ENCODE measurements at regions not wholly inside any gene's neighbourhood (a gene's known extent, or its start where the extent isn't known, plus 50 kb on each side); places are given as distances from the start of the nearest gene placed in this dataset.
A peak's percentile ranks its signal among the peaks of the same experiment; 100 is the strongest.
"Not testable (repeated sequence)": the region's sequence is repeated elsewhere in the genome, so short reads cannot be mapped to it uniquely, and the experiment has no call there.

DNA sequence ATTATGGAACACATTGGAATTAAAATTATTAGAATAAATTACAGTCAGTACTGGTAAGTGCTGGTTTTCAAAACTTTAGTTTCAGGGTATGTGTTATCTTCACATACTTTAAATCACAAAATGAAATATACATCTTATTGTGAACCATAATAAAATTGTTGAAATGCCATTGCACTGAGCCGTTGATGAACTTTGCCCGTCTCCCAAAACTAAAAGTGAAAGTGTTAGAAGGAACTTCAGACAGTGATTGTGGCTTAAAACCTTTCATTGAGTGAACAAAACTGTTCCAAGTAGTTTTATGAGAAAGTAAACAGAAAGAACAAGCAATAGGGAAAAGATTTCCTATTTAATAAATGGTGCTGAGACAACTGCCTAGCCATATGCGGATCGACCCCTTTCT lies 811.6 kb downstream of the PLCL1 start:
- Mint-ChIP-seq H3K36me3 (no peaks in the 10 kb centered on the region), H3K4me3 (peak overlapping the region; percentile 50), H3K9me3 (no peaks in the 10 kb centered on the region), H3K4me1 (peaks cover 1% of the 10 kb centered on the region), H3K27me3 (no peaks in the 10 kb centered on the region), H3K27ac (no peak overlapping the region)
- no peak for DNase-seq
- POLR2A ChIA-PET: no interaction called here
- ATAC-seq (ENCODE audit: low read depth): no peak

DNA sequence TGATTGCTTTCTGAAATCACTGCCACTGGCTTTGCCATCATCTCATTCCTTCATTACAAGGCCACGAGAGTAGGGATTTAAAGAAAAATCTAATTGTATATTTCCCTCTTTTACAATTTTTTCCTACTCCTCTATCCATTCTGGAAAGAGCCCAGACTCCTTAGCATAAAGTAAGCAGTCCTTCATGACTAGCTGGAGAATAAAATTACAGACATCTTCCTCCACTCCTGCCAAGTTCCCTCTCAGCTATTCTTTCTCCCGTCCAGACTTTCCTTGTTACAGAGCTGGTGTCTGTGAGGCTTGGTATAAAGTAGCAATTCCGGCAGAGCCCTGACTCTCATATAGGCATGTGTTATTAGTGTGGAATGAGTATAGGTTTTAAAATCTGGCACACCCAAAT lies 806.8 kb downstream of the PLCL1 start:
- no peaks in the 10 kb centered on the region for H3K36me3 Mint-ChIP-seq
- H3K4me1 Mint-ChIP-seq: no peaks in the 10 kb centered on the region
- no peak for DNase-seq
- H3K27ac Mint-ChIP-seq: no peak overlapping the region
- H3K27me3 Mint-ChIP-seq: no peaks in the 10 kb centered on the region
- no peaks in the 10 kb centered on the region for H3K9me3 Mint-ChIP-seq
- no peak for ATAC-seq (ENCODE audit: low read depth)
- POLR2A ChIA-PET: interaction anchor here (0.6 kb wide), 1 partner anchor 987 kb away, joined by 7 read pairs; no protein-coding TSS in a partner anchor
- no peak overlapping the region for H3K4me3 Mint-ChIP-seq

- Mint-ChIP-seq H3K4me3 (no peak overlapping the region), H3K27me3 (no peaks in the 10 kb centered on the region), H3K9me3 (no peaks in the 10 kb centered on the region), H3K36me3 (no peaks in the 10 kb centered on the region), H3K27ac (no peak overlapping the region), H3K4me1 (no peaks in the 10 kb centered on the region)
- POLR2A ChIA-PET: no interaction called here
- no peak for DNase-seq
- no peak for ATAC-seq (ENCODE audit: low read depth)
These were observed 800.2 kb downstream of the PLCL1 start for GRCh38 chr2:198604599-198604998.

DNA sequence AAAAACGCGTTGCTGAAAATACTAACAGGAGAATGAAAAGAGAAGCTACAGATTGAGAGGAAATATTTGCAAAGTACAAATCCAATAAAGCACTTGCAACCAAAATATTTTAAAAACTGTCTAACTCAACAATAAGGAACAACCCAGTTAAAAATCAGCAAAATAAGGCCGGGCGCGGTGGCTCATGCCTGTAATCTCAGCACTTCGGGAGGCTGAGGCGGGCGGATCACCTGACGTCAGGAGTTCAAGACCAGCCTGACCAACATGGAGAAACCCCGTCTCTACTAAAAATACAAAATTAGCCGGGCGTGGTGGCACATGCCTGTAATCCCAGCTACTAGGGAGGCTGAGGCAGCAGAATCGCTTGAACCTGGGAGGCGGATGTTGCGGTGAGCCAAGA lies 798.6 kb downstream of the PLCL1 start:
- POLR2A ChIA-PET; H3K27ac Mint-ChIP-seq; H3K36me3 Mint-ChIP-seq; H3K9me3 Mint-ChIP-seq; H3K27me3 Mint-ChIP-seq; ATAC-seq (ENCODE audit: low read depth); H3K4me3 Mint-ChIP-seq; DNase-seq; H3K4me1 Mint-ChIP-seq: not testable (repeated sequence)

DNA sequence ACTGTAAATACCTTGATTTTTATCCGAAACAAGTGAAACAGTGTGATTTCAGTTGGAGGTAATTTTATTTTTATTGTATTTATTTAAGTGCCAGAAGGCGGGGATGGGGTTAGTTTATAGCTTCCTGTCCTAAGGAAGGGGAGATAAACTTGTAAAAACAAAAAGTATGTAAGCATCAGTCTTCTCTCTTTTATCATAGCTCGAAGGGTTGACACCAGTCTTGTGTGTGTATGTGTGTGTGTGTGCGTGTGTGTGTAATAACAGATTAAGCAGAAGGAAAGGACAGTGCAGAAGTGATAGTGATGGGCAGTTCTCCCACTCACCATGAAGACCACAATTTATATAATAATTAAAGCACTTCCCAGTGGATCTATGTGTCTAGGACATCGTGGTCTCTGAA lies 793.3 kb downstream of the PLCL1 start:
- H3K9me3 Mint-ChIP-seq: no peaks in the 10 kb centered on the region
- H3K27me3 Mint-ChIP-seq: no peaks in the 10 kb centered on the region
- H3K27ac Mint-ChIP-seq: no peak overlapping the region
- H3K4me3 Mint-ChIP-seq: no peak overlapping the region
- no peaks in the 10 kb centered on the region for H3K36me3 Mint-ChIP-seq
- ATAC-seq (ENCODE audit: low read depth) (no peak), DNase-seq (no peak)
- POLR2A ChIA-PET: no interaction called here
- H3K4me1 Mint-ChIP-seq: no peaks in the 10 kb centered on the region

GRCh38 chr2:198596985-198597384 lies 792.6 kb downstream of the PLCL1 start:
- no peaks in the 10 kb centered on the region for H3K4me1 Mint-ChIP-seq
- H3K27ac Mint-ChIP-seq: no peak overlapping the region
- H3K4me3 Mint-ChIP-seq: no peak overlapping the region
- no peaks in the 10 kb centered on the region for H3K36me3 Mint-ChIP-seq
- POLR2A ChIA-PET: no interaction called here
- ATAC-seq (ENCODE audit: low read depth) (no peak), DNase-seq (no peak)
- H3K27me3 Mint-ChIP-seq: no peaks in the 10 kb centered on the region
- no peaks in the 10 kb centered on the region for H3K9me3 Mint-ChIP-seq

- Mint-ChIP-seq H3K9me3 (no peaks in the 10 kb centered on the region), H3K4me1 (no peaks in the 10 kb centered on the region)
- POLR2A ChIA-PET: no interaction called here
These were observed 791.3 kb downstream of the PLCL1 start for GRCh38 chr2:198595721-198596120.

GRCh38 chr2:198591586-198591985 lies 787.2 kb downstream of the PLCL1 start:
- Mint-ChIP-seq H3K36me3 (no peaks in the 10 kb centered on the region), H3K9me3 (no peaks in the 10 kb centered on the region), H3K4me3 (no peak overlapping the region), H3K27ac (no peak overlapping the region), H3K27me3 (no peaks in the 10 kb centered on the region), H3K4me1 (no peaks in the 10 kb centered on the region)
- POLR2A ChIA-PET: no interaction called here
- ATAC-seq (ENCODE audit: low read depth): no peak
- no peak for DNase-seq

More at GRCh38 chr2:198595721-198596120, 791.3 kb downstream of the PLCL1 start:
- H3K36me3 Mint-ChIP-seq: no peaks in the 10 kb centered on the region
- DNase-seq: no peak
- H3K27me3 Mint-ChIP-seq: no peaks in the 10 kb centered on the region
- ATAC-seq (ENCODE audit: low read depth): no peak
- no peak overlapping the region for H3K27ac Mint-ChIP-seq
- H3K4me3 Mint-ChIP-seq: no peak overlapping the region

GRCh38 chr2:198587741-198588140 lies 783.3 kb downstream of the PLCL1 start:
- ATAC-seq (ENCODE audit: low read depth) (no peak), DNase-seq (no peak)
- H3K36me3 Mint-ChIP-seq: no peaks in the 10 kb centered on the region
- no peaks in the 10 kb centered on the region for H3K27me3 Mint-ChIP-seq
- H3K9me3 Mint-ChIP-seq: no peaks in the 10 kb centered on the region
- no peak overlapping the region for H3K27ac Mint-ChIP-seq
- POLR2A ChIA-PET: no interaction called here
- H3K4me1 Mint-ChIP-seq: no peaks in the 10 kb centered on the region
- no peak overlapping the region for H3K4me3 Mint-ChIP-seq

DNA sequence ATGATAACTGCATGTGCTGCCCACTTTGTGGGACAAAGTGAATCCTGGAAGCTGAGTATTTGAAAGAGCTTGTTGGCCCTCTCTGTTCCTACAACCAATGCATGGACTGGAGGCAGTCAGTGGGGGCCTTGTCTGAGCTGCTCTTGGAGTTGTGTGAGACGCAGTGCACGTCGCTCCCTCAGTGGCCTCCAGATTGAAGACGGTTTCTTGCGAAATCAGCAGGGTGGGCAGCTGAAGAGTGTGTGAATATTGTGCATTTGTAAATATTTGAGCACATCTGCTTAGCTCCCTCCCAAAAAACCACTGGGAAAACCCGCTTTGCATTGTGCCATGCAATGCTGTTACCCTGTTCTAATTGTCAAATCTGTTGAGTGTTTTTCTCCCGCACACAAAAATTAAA lies 782.8 kb downstream of the PLCL1 start:
- POLR2A ChIA-PET: no interaction called here
- Mint-ChIP-seq H3K4me1 (no peaks in the 10 kb centered on the region), H3K36me3 (no peaks in the 10 kb centered on the region), H3K27ac (no peak overlapping the region), H3K27me3 (no peaks in the 10 kb centered on the region), H3K4me3 (no peak overlapping the region), H3K9me3 (no peaks in the 10 kb centered on the region)
- DNase-seq: no peak
- no peak for ATAC-seq (ENCODE audit: low read depth)

GRCh38 chr2:198571393-198571792 lies 767.0 kb downstream of the PLCL1 start:
- Mint-ChIP-seq H3K27me3 (no peaks in the 10 kb centered on the region), H3K27ac (no peak overlapping the region), H3K9me3 (no peaks in the 10 kb centered on the region), H3K36me3 (no peaks in the 10 kb centered on the region), H3K4me3 (no peak overlapping the region), H3K4me1 (no peaks in the 10 kb centered on the region)
- POLR2A ChIA-PET: no interaction called here
- no peak for ATAC-seq (ENCODE audit: low read depth)
- no peak for DNase-seq

GRCh38 chr2:198558176-198558575 lies 753.8 kb downstream of the PLCL1 start:
- POLR2A ChIA-PET: no interaction called here
- H3K4me3 Mint-ChIP-seq: no peak overlapping the region
- H3K27me3 Mint-ChIP-seq: no peaks in the 10 kb centered on the region
- H3K27ac Mint-ChIP-seq: no peak overlapping the region
- H3K4me1 Mint-ChIP-seq: no peaks in the 10 kb centered on the region
- peaks cover 4% of the 10 kb centered on the region for H3K9me3 Mint-ChIP-seq
- no peak for ATAC-seq (ENCODE audit: low read depth)
- no peak for DNase-seq
- H3K36me3 Mint-ChIP-seq: no peaks in the 10 kb centered on the region

DNA sequence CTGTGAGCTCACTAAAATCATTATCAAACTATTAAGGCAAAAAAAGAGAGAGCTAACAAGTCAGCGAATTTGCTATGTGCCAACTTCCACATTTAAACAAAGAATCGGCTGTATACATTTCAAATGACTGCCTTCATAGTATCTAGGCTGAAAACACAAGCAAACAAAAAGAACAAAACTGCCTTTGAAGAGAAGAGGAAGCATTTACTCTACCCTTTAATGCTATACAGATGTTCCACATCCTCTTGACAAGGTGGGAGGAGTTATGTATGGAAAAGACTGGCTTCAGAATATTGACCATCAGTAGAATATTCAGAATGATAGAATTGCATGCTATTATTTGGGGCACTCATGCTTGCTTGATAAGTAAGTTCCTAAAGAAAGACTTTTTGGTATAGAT lies 741.7 kb downstream of the PLCL1 start:
- Mint-ChIP-seq H3K27ac (no peak overlapping the region), H3K27me3 (no peaks in the 10 kb centered on the region), H3K36me3 (no peaks in the 10 kb centered on the region), H3K4me1 (no peaks in the 10 kb centered on the region), H3K9me3 (no peaks in the 10 kb centered on the region), H3K4me3 (no peak overlapping the region)
- POLR2A ChIA-PET: no interaction called here
- DNase-seq (no peak), ATAC-seq (ENCODE audit: low read depth) (no peak)

GRCh38 chr2:198545411-198545810 lies 741.0 kb downstream of the PLCL1 start:
- Mint-ChIP-seq H3K36me3 (no peaks in the 10 kb centered on the region), H3K27ac (no peak overlapping the region), H3K27me3 (no peaks in the 10 kb centered on the region), H3K4me1 (no peaks in the 10 kb centered on the region), H3K9me3 (no peaks in the 10 kb centered on the region), H3K4me3 (no peak overlapping the region)
- POLR2A ChIA-PET: no interaction called here
- DNase-seq: no peak
- no peak for ATAC-seq (ENCODE audit: low read depth)

- H3K4me3 Mint-ChIP-seq: no peak overlapping the region
- H3K27ac Mint-ChIP-seq: no peak overlapping the region
- H3K36me3 Mint-ChIP-seq: no peaks in the 10 kb centered on the region
- no peaks in the 10 kb centered on the region for H3K4me1 Mint-ChIP-seq
- ATAC-seq (ENCODE audit: low read depth) (no peak), DNase-seq (no peak)
- no peaks in the 10 kb centered on the region for H3K9me3 Mint-ChIP-seq
- H3K27me3 Mint-ChIP-seq: no peaks in the 10 kb centered on the region
- POLR2A ChIA-PET: no interaction called here
These were observed 740.1 kb downstream of the PLCL1 start for GRCh38 chr2:198544461-198544860.

Measured in activated naive CD8-positive, alpha-beta T cell treated with anti-CD3 and anti-CD28 coated beads, Interleukin-2, amount 10 ng/mL, durations not matched to agents 7 days and 5 days (primary cell).